WTC11 (cell line): ENCODE measurements at regions not wholly inside any gene's neighbourhood (a gene's known extent, or its start where the extent isn't known, plus 50 kb on each side); places are given as distances from the start of the nearest gene placed in this dataset.

Experiments used
- ATAC-seq: fragments of 200-7000 bp; cut with Tn5 transposase; 2 replicates; pipeline ENCODE4 v1.10.0; 2021; ENCODE audit warnings: mild to moderate bottlenecking, moderate library complexity
- CTCF ChIA-PET: fragments of 300-600 bp; sonication (Branson Sonifier 250); formaldehyde crosslinking; loops from one replicate; lab custom pipeline; 2021; ENCODE audit warnings: antibody characterized with exemption; lab: Charles Lee
- POLR2A ChIA-PET: fragments of 350-600 bp; sonication (Branson Sonifier 250); formaldehyde crosslinking; loops from one replicate; lab custom pipeline; 2021; ENCODE audit warnings: antibody characterized with exemption; lab: Charles Lee
- DNase-seq: peaks from one replicate; pipeline ENCODE4 v3.0.0; 2021; ENCODE audit warnings: low spot score
- H3K27ac Mint-ChIP-seq: 2 replicates; pipeline ENCODE4 v1.8.0; 2021; ENCODE audit warnings: mixed read lengths
- H3K27me3 Mint-ChIP-seq: 2 replicates; pipeline ENCODE4 v1.8.0; 2021; ENCODE audit warnings: low read depth, mild to moderate bottlenecking, moderate library complexity, mixed read lengths
- H3K36me3 Mint-ChIP-seq: 2 replicates; pipeline ENCODE4 v1.8.0; 2021; ENCODE audit warnings: mixed read lengths
- H3K4me1 Mint-ChIP-seq: 2 replicates; pipeline ENCODE4 v1.8.0; 2022; ENCODE audit warnings: mixed read lengths
- H3K4me3 Mint-ChIP-seq: 2 replicates; pipeline ENCODE4 v1.8.0; 2021; ENCODE audit warnings: mild to moderate bottlenecking, moderate library complexity, mixed read lengths
- H3K9me3 Mint-ChIP-seq: 2 replicates; pipeline ENCODE4 v1.8.0; 2021; ENCODE audit warnings: mixed read lengths
- ATF1 ChIP-seq: sonication (generic); formaldehyde crosslinking; IDR thresholded peaks from 2 replicates; pipeline ENCODE4 v1.8.1; 2023; ENCODE audit warnings: mild to moderate bottlenecking, moderate library complexity, missing genetic modification reagents
- CBFB ChIP-seq: sonication (generic); formaldehyde crosslinking; IDR thresholded peaks from 2 replicates; pipeline ENCODE4 v1.8.1; 2022; ENCODE audit warnings: mild to moderate bottlenecking, low read depth, missing genetic modification reagents
- ELF4 ChIP-seq: sonication (generic); formaldehyde crosslinking; IDR thresholded peaks from 2 replicates; pipeline ENCODE4 v1.8.1; 2022; ENCODE audit warnings: low read depth, mild to moderate bottlenecking, moderate library complexity, missing genetic modification reagents
- ESRRA ChIP-seq: sonication (generic); formaldehyde crosslinking; IDR thresholded peaks from 2 replicates; pipeline ENCODE4 v1.8.1; 2022; ENCODE audit warnings: mild to moderate bottlenecking, missing genetic modification reagents, borderline replicate concordance
- ETV6 ChIP-seq: sonication (generic); formaldehyde crosslinking; IDR thresholded peaks from 2 replicates; pipeline ENCODE4 v1.8.1; 2022; ENCODE audit warnings: mild to moderate bottlenecking, missing genetic modification reagents
- FOXK1 ChIP-seq: sonication (generic); formaldehyde crosslinking; IDR thresholded peaks from 2 replicates; pipeline ENCODE4 v1.8.0; 2022; ENCODE audit warnings: mild to moderate bottlenecking, moderate library complexity, missing genetic modification reagents
- FOXP1 ChIP-seq: sonication (generic); formaldehyde crosslinking; IDR thresholded peaks from 2 replicates; pipeline ENCODE4 v1.8.0; 2022; ENCODE audit warnings: missing genetic modification reagents, mild to moderate bottlenecking, moderate library complexity, borderline replicate concordance
- GABPB1 ChIP-seq: sonication (generic); formaldehyde crosslinking; IDR thresholded peaks from 2 replicates; pipeline ENCODE4 v1.8.1; 2023; ENCODE audit warnings: mild to moderate bottlenecking, missing genetic modification reagents
- HMGXB4 ChIP-seq: sonication (generic); formaldehyde crosslinking; IDR thresholded peaks from 2 replicates; pipeline ENCODE4 v1.8.1; 2023; ENCODE audit warnings: mild to moderate bottlenecking, moderate library complexity, missing genetic modification reagents
- IRF2 ChIP-seq: sonication (generic); formaldehyde crosslinking; IDR thresholded peaks from 2 replicates; pipeline ENCODE4 v1.8.0; 2022; ENCODE audit warnings: low read depth, missing genetic modification reagents, borderline replicate concordance
- KAT7 ChIP-seq: sonication (generic); formaldehyde crosslinking; IDR thresholded peaks from 2 replicates; pipeline ENCODE4 v1.8.1; 2023; ENCODE audit warnings: missing genetic modification reagents, mild to moderate bottlenecking, borderline replicate concordance
- MXD4 ChIP-seq: fragments of 250-450 bp; sonication (Bioruptor Pico); IDR thresholded peaks from 2 replicates; pipeline ENCODE4 v1.8.0; 2021; ENCODE audit warnings: mild to moderate bottlenecking, moderate library complexity, borderline replicate concordance
- MYBL2 ChIP-seq: sonication (generic); formaldehyde crosslinking; IDR thresholded peaks from 2 replicates; pipeline ENCODE4 v1.8.1; 2023; ENCODE audit warnings: mild to moderate bottlenecking, moderate library complexity, missing genetic modification reagents
- NFATC4 ChIP-seq: fragments of 250-450 bp; sonication (Bioruptor Pico); IDR thresholded peaks from 2 replicates; pipeline ENCODE4 v1.9.0; 2021; ENCODE audit warnings: mild to moderate bottlenecking
- OVOL2 ChIP-seq: fragments of 250-450 bp; sonication (Bioruptor Pico); IDR thresholded peaks from 2 replicates; pipeline ENCODE4 v1.9.0; 2021; ENCODE audit warnings: mild to moderate bottlenecking, borderline replicate concordance
- SOX15 ChIP-seq: fragments of 250-450 bp; sonication (Bioruptor Pico); IDR thresholded peaks from 2 replicates; pipeline ENCODE4 v1.9.0; 2021; ENCODE audit warnings: mild to moderate bottlenecking
- TEAD4 ChIP-seq: sonication (generic); formaldehyde crosslinking; IDR thresholded peaks from 2 replicates; pipeline ENCODE4 v1.8.0; 2022; ENCODE audit warnings: mild to moderate bottlenecking, missing genetic modification reagents
- ZNF138 ChIP-seq: sonication (generic); formaldehyde crosslinking; conservative IDR thresholded peaks from 2 replicates; pipeline ENCODE4 v1.8.1; 2022; ENCODE audit warnings: mild to moderate bottlenecking, moderate library complexity, missing genetic modification reagents
- ZNF219 ChIP-seq: sonication (generic); formaldehyde crosslinking; IDR thresholded peaks from 2 replicates; pipeline ENCODE4 v1.8.0; 2023; ENCODE audit warnings: missing genetic modification reagents, mild to moderate bottlenecking, borderline replicate concordance
- ZNF396 ChIP-seq: fragments of 250-450 bp; sonication (Bioruptor Pico); IDR thresholded peaks from 2 replicates; pipeline ENCODE4 v1.8.0; 2021; ENCODE audit warnings: mild to moderate bottlenecking, moderate library complexity, borderline replicate concordance
- ZNF416 ChIP-seq: fragments of 250-450 bp; sonication (Bioruptor Pico); IDR thresholded peaks from 2 replicates; pipeline ENCODE4 v1.9.0; 2021; ENCODE audit warnings: mild to moderate bottlenecking, inconsistent platforms
- ZNF671 ChIP-seq: fragments of 250-450 bp; sonication (Bioruptor Pico); IDR thresholded peaks from 2 replicates; pipeline ENCODE4 v1.8.0; 2021; ENCODE audit warnings: mild to moderate bottlenecking
- TF ChIP-seq, protein P1 (sequence below): sonication (generic); formaldehyde crosslinking; IDR thresholded peaks from 2 replicates; pipeline ENCODE4 v1.8.0; 2022; ENCODE audit warnings: mild to moderate bottlenecking, missing genetic modification reagents
- TF ChIP-seq, protein P2 (sequence below): sonication (generic); formaldehyde crosslinking; IDR thresholded peaks from 2 replicates; pipeline ENCODE4 v1.8.1; 2023; ENCODE audit warnings: mild to moderate bottlenecking, missing genetic modification reagents
- TF ChIP-seq, protein P3 (sequence below): fragments of 250-450 bp; sonication (Bioruptor Pico); IDR thresholded peaks from 2 replicates; pipeline ENCODE4 v1.8.0; 2021; ENCODE audit warnings: mild to moderate bottlenecking

DNA sequence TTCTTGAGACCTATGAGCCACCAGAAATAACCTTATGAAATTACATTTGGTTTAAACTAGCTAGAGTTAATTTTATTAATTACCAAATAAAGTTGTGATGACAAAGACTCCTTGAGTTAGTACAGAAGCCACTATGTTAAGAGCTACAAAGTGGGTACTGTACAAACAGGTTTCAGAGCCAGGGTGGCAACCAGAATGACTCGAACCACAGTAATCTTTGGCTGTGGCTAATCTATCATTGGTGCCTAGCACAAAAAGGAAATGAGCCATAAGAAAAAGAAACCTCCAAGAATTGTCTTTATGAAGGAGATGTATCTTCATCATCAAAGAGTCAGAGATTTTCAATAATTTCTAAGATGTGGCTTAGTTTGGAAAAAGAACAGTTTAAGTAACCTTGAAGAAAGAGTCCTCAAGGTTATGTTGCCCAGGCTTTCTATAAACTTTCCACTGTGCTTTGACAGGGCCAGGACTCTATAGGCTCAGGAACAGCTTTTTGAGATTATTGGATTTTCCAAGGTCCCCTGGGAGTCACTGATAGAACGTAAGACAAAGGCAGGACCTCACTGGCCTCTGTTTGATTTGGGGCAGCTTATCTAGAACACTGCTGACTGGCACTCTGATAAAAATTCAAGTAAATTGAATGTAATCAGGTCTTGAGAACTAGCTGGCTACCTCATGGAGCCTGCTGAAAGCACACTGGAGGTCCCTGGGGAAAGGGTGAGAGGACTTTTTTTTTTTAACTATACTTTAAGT is 777.7 kb downstream of the STIM2 start:
- no peaks in the 10 kb centered on the region for H3K36me3 Mint-ChIP-seq
- H3K4me1 Mint-ChIP-seq: no peaks in the 10 kb centered on the region
- H3K27me3 Mint-ChIP-seq: no peaks in the 10 kb centered on the region
- POLR2A ChIA-PET: no interaction called here
- ATAC-seq (no peak), DNase-seq (no peak)
- no peaks in the 10 kb centered on the region for H3K9me3 Mint-ChIP-seq
- CTCF ChIA-PET: no interaction called here
- H3K27ac Mint-ChIP-seq: no peak overlapping the region
- H3K4me3 Mint-ChIP-seq: no peak overlapping the region
- no peak for TF ChIP-seq IRF2
- TF ChIP-seq, protein P1, sequence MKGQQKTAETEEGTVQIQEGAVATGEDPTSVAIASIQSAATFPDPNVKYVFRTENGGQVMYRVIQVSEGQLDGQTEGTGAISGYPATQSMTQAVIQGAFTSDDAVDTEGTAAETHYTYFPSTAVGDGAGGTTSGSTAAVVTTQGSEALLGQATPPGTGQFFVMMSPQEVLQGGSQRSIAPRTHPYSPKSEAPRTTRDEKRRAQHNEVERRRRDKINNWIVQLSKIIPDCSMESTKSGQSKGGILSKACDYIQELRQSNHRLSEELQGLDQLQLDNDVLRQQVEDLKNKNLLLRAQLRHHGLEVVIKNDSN (CRISPR knock-in tag): no peak

GRCh38 chr4:27643101-27643500 is 782.5 kb downstream of the STIM2 start:
- DNase-seq: no peak
- Mint-ChIP-seq H3K27me3 (no peaks in the 10 kb centered on the region), H3K36me3 (no peaks in the 10 kb centered on the region), H3K4me3 (no peak overlapping the region), H3K9me3 (no peaks in the 10 kb centered on the region), H3K27ac (no peak overlapping the region)
- ATAC-seq: no peak
- TF ChIP-seq CBFB (CRISPR knock-in tag): no peak
- no peak for TF ChIP-seq ELF4 (CRISPR knock-in tag)
- no peak for TF ChIP-seq ZNF396 (CRISPR knock-in tag)
- no peak for TF ChIP-seq NFATC4 (CRISPR knock-in tag)
- no peak for TF ChIP-seq OVOL2 (CRISPR knock-in tag)
- no peak for TF ChIP-seq ATF1 (CRISPR knock-in tag)
- TF ChIP-seq KAT7 (CRISPR knock-in tag): no peak
- TF ChIP-seq MYBL2 (CRISPR knock-in tag): no peak
- TF ChIP-seq ESRRA: no peak
- TF ChIP-seq, all 79 proteins: peak for 0
- POLR2A ChIA-PET: no interaction called here
- CTCF ChIA-PET: interaction anchor here (1.4 kb wide), 1 partner anchor 30 kb away, joined by 4 read pairs; no protein-coding TSS in a partner anchor
- no peaks in the 10 kb centered on the region for H3K4me1 Mint-ChIP-seq

GRCh38 chr4:27648416-27648815 is 787.8 kb downstream of the STIM2 start:
- Mint-ChIP-seq H3K9me3 (no peaks in the 10 kb centered on the region), H3K27me3 (no peaks in the 10 kb centered on the region), H3K4me1 (no peaks in the 10 kb centered on the region), H3K36me3 (no peaks in the 10 kb centered on the region), H3K27ac (no peak overlapping the region), H3K4me3 (no peak overlapping the region)
- CTCF ChIA-PET: no interaction called here
- POLR2A ChIA-PET: no interaction called here
- DNase-seq (no peak), ATAC-seq (no peak)
- TF ChIP-seq GABPB1 (CRISPR knock-in tag): no peak
- TF ChIP-seq ETV6: no peak
- no peak for TF ChIP-seq FOXP1 (CRISPR knock-in tag)
- no peak for TF ChIP-seq SOX15
- TF ChIP-seq, protein P2, sequence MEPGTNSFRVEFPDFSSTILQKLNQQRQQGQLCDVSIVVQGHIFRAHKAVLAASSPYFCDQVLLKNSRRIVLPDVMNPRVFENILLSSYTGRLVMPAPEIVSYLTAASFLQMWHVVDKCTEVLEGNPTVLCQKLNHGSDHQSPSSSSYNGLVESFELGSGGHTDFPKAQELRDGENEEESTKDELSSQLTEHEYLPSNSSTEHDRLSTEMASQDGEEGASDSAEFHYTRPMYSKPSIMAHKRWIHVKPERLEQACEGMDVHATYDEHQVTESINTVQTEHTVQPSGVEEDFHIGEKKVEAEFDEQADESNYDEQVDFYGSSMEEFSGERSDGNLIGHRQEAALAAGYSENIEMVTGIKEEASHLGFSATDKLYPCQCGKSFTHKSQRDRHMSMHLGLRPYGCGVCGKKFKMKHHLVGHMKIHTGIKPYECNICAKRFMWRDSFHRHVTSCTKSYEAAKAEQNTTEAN (CRISPR knock-in tag): no peak
- no peak for TF ChIP-seq MXD4 (CRISPR knock-in tag)
- no peak for TF ChIP-seq ZNF416 (CRISPR knock-in tag)
- TF ChIP-seq ESRRA: no peak
- no peak for TF ChIP-seq ZNF219 (CRISPR knock-in tag)
- TF ChIP-seq ZNF671: no peak
- no peak for TF ChIP-seq ZNF138 (CRISPR knock-in tag)
- TF ChIP-seq, protein P3, sequence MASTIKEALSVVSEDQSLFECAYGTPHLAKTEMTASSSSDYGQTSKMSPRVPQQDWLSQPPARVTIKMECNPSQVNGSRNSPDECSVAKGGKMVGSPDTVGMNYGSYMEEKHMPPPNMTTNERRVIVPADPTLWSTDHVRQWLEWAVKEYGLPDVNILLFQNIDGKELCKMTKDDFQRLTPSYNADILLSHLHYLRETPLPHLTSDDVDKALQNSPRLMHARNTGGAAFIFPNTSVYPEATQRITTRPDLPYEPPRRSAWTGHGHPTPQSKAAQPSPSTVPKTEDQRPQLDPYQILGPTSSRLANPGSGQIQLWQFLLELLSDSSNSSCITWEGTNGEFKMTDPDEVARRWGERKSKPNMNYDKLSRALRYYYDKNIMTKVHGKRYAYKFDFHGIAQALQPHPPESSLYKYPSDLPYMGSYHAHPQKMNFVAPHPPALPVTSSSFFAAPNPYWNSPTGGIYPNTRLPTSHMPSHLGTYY: no peak
- TF ChIP-seq TEAD4 (CRISPR knock-in tag): no peak
- TF ChIP-seq HMGXB4 (CRISPR knock-in tag): no peak
- TF ChIP-seq FOXK1 (CRISPR knock-in tag): no peak
